B cell (primary cell): ENCODE measurements at regions not wholly inside any gene's neighbourhood (a gene's known extent, or its start where the extent isn't known, plus 50 kb on each side); places are given as distances from the start of the nearest gene placed in this dataset.

Experiments
- CTCF ChIP-seq: fragments of 200-600 bp; IDR thresholded peaks from one replicate; pipeline ENCODE4 v1.8.0; 2022; ENCODE audit warnings: antibody characterized with exemption, mild to moderate bottlenecking
- EZH2 ChIP-seq: IDR thresholded peaks from 2 replicates; pipeline ENCODE4 v1.6.1; 2012; ENCODE audit warnings: borderline replicate concordance, low read depth, mild to moderate bottlenecking, moderate library complexity, low read length; ENCODE audit not compliant: insufficient read depth, poor library complexity, severe bottlenecking

GRCh38 chr4:141371206-141371605, 150.5 kb downstream of the ZNF330 start:
- TF ChIP-seq CTCF: no peak
- no peak for TF ChIP-seq EZH2
